HG03469 (cell line): ENCODE measurements at regions not wholly inside any gene's neighbourhood (a gene's known extent, or its start where the extent isn't known, plus 50 kb on each side); places are given as distances from the start of the nearest gene placed in this dataset.
"Not testable (repeated sequence)": the region's sequence is repeated elsewhere in the genome, so short reads cannot be mapped to it uniquely, and the experiment has no call there.

Experiments
- ATAC-seq: cut with Tn5 transposase; IDR thresholded peaks from one replicate; pipeline ENCODE4 v1.9.1; 2021; ENCODE audit warnings: mild to moderate bottlenecking, moderate library complexity, moderate number of reproducible peaks; ENCODE audit not compliant: unreplicated experiment

- ATAC-seq: no peak
Observed at GRCh38 chr12:28973491-28973890, 175.6 kb upstream of the FAR2 start.

GRCh38 chr12:28974166-28974565, 174.9 kb upstream of the FAR2 start:
- no peak for ATAC-seq

GRCh38 chr12:28974883-28975282, 174.2 kb upstream of the FAR2 start:
- no peak for ATAC-seq

- ATAC-seq: no peak
Observed at GRCh38 chr12:28975564-28976340, 173.3 kb upstream of the FAR2 start.

- ATAC-seq: no peak
Observed at GRCh38 chr12:28980436-28980835, 168.6 kb upstream of the FAR2 start.

- ATAC-seq: no peak
Observed at GRCh38 chr12:28987538-28988324, 161.3 kb upstream of the FAR2 start.

GRCh38 chr12:28988325-28988704, 160.8 kb upstream of the FAR2 start:
- ATAC-seq: no peak

- no peak for ATAC-seq
Observed at GRCh38 chr12:28991626-28992025, 157.5 kb upstream of the FAR2 start.

GRCh38 chr12:28993720-28994119, 155.4 kb upstream of the FAR2 start:
- no peak for ATAC-seq

- no peak for ATAC-seq
Observed at GRCh38 chr12:28994179-28994715, 154.8 kb upstream of the FAR2 start.

- ATAC-seq: no peak
Observed at GRCh38 chr12:28996688-28997087, 152.4 kb upstream of the FAR2 start.

GRCh38 chr12:28998662-28999120, 150.4 kb upstream of the FAR2 start:
- ATAC-seq: no peak

- ATAC-seq: no peak
Observed at GRCh38 chr12:29004066-29004935, 144.8 kb upstream of the FAR2 start.

GRCh38 chr12:29004936-29005304, 144.2 kb upstream of the FAR2 start:
- no peak for ATAC-seq

- no peak for ATAC-seq
Observed at GRCh38 chr12:29008786-29009185, 140.3 kb upstream of the FAR2 start.

- ATAC-seq: no peak
Observed at GRCh38 chr12:29012673-29013072, 136.4 kb upstream of the FAR2 start.

GRCh38 chr12:29017532-29017931, 131.5 kb upstream of the FAR2 start:
- not testable (repeated sequence) for ATAC-seq

GRCh38 chr12:29023436-29024076, 125.5 kb upstream of the FAR2 start:
- no peak for ATAC-seq

GRCh38 chr12:29024117-29024516, 125.0 kb upstream of the FAR2 start:
- ATAC-seq: no peak

- ATAC-seq: no peak
Observed at GRCh38 chr12:29025937-29026336, 123.1 kb upstream of the FAR2 start.
